Breast epithelium (tissue), 4 donors: ENCODE measurements at regions not wholly inside any gene's neighbourhood (a gene's known extent, or its start where the extent isn't known, plus 50 kb on each side); places are given as distances from the start of the nearest gene placed in this dataset.

Experiments
- DNase-seq, 2 donors: peaks; one replicate each; pipeline ENCODE4 v3.0.0-alpha.2; 2019; ENCODE audit warnings: low spot score in 2 of 2
- H3K27ac ChIP-seq, 2 donors: fragments of 200-600 bp; sonication (generic) in 1 of 2; one replicate each; pipeline ENCODE4 v1.5.1; 2016 to 2019; ENCODE audit warnings: mild to moderate bottlenecking in 1 of 2
- H3K27me3 ChIP-seq, 2 donors: fragments of 200-600 bp; sonication (generic) in 1 of 2; one replicate each; pipeline versions ENCODE4 v1.5.1 to v1.6.0; 2017 to 2019; ENCODE audit warnings: control low read depth in 1 of 2, mild to moderate bottlenecking in 1 of 2
- H3K36me3 ChIP-seq: fragments of 200-600 bp; one replicate; pipeline ENCODE4 v1.5.1; 2019
- H3K4me1 ChIP-seq, 2 donors: fragments of 200-600 bp; sonication (generic); one replicate each; pipeline ENCODE4 v1.5.1; 2016 to 2019; ENCODE audit warnings: control low read depth in 1 of 2
- H3K4me3 ChIP-seq, 3 donors: fragments of 200-600 bp; sonication (generic); 1 replicate in 2 of 3; 2 replicates in 1 of 3; pipeline ENCODE4 v1.5.1; 2016 to 2019; ENCODE audit warnings: mild to moderate bottlenecking in 3 of 3, moderate library complexity in 2 of 3
- H3K9me3 ChIP-seq, 2 donors: fragments of 200-600 bp; sonication (generic) in 1 of 2; one replicate each; pipeline ENCODE4 v1.5.1; 2016 to 2019; ENCODE audit warnings: control low read depth in 1 of 2
- POLR2A ChIP-seq: fragments of 450-650 bp; IDR thresholded peaks from one replicate; pipeline ENCODE4 v1.6.1; 2016; ENCODE audit warnings: antibody characterized with exemption, mild to moderate bottlenecking, moderate library complexity
- POLR2AphosphoS5 ChIP-seq, 3 donors: sonication (generic); formaldehyde crosslinking; IDR thresholded peaks; one replicate each; pipeline ENCODE4 v1.6.1; 2017; ENCODE audit warnings: antibody characterized with exemption in 3 of 3
- intact Hi-C: fragments of 100-400 bp; cut with DNase I; formaldehyde crosslinking; loops from one replicate; pipeline ENCODE4 v1.15.1; 2023; ENCODE audit warnings: low total_unique reads
- TF ChIP-seq, protein P1 (sequence below), 3 donors: fragments of 450-650 bp; IDR thresholded peaks; one replicate each; pipeline ENCODE4 v1.5.1; 2016 to 2017; ENCODE audit warnings: antibody characterized with exemption in 3 of 3, mild to moderate bottlenecking in 3 of 3, moderate library complexity in 3 of 3

DNA sequence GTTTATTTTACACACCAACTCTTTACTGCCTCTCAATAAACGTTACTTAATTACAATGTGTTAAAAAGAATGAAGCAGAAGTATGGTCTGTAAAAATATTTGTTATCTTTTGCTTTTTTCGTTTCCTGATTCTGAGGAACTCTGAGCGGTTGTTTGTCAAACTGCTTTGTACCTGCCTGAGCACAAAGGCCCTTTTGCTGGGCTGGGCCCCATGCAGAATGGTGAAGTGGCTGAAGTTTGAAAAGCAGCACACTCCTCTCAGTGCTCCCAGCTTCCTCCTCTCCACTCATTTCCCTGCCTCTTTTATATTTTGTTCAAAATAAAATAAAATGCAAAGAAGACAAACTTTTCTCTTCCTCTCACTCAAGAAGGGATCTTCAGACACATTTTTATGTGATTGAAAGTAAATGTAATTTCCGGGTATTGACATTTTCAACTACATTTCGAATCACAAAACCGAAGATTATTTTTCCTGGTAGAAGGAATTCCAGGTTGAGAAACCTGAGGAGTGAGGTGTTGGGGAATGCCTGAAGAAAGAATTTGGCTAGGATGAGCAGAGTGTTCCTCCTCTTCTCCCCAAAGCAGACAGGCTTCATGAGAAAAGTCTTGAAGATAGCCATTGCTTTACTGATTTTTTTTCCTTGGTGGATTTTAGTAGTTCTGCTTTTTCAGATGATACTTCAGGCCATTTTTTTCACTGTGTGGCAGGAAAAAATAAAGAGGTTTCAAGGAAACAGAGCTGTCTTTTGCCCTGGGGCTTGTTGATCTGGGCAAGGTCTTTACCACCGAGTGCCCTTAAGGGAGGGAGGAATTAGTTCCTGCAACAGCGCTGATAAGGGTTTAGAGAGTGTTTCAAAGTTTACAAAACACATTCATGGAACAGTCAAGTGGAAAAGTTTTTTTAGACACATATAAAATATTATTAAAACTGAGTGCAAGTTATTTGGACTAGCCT is 229.8 kb downstream of the NFKBIZ start:
- no peaks in the 10 kb centered on the region for H3K9me3 ChIP-seq
- no peaks in the 10 kb centered on the region for H3K36me3 ChIP-seq
- H3K4me1 ChIP-seq, result no peaks in the 10 kb centered on the region
- H3K4me3 ChIP-seq, result no peak overlapping the region
- H3K27ac ChIP-seq, result peak overlapping the region; percentile 39 to 73
- intact Hi-C loops, result no loop called here
- no peaks in the 10 kb centered on the region for H3K27me3 ChIP-seq
- TF ChIP-seq, protein P1, sequence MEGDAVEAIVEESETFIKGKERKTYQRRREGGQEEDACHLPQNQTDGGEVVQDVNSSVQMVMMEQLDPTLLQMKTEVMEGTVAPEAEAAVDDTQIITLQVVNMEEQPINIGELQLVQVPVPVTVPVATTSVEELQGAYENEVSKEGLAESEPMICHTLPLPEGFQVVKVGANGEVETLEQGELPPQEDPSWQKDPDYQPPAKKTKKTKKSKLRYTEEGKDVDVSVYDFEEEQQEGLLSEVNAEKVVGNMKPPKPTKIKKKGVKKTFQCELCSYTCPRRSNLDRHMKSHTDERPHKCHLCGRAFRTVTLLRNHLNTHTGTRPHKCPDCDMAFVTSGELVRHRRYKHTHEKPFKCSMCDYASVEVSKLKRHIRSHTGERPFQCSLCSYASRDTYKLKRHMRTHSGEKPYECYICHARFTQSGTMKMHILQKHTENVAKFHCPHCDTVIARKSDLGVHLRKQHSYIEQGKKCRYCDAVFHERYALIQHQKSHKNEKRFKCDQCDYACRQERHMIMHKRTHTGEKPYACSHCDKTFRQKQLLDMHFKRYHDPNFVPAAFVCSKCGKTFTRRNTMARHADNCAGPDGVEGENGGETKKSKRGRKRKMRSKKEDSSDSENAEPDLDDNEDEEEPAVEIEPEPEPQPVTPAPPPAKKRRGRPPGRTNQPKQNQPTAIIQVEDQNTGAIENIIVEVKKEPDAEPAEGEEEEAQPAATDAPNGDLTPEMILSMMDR (IDR thresholded peaks at IDR 0.05), result no peak
- TF ChIP-seq POLR2AphosphoS5 (IDR thresholded peaks at IDR 0.05) (no peak), POLR2A (no peak)
- DNase-seq, result no peak

DNA sequence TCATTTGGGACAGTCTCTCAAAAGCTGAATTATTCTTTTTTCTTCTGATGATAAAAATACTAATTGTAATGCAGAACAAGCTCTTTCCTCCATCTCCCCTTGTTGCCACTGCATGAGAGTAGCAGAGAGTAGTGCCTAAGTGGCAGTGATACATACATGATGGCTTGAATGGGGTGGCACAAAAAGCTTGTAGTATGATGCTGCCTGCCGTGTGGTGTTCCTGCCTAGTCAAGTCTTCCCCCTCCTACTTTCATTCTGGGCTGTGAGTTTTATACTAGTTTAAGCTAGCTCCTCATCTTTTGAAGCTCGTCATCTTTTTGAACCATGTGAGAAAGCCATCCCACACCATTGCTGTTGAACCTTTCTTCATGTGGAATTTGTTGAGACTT is 230.5 kb downstream of the NFKBIZ start:
- intact Hi-C loops, result no loop called here
- DNase-seq, result no peak
- H3K27ac ChIP-seq, result peak overlapping the region; percentile 39 to 73

GRCh38 chr3:102081572-102082289 is 232.4 kb downstream of the NFKBIZ start:
- Histone ChIP-seq H3K27me3 (no peaks in the 10 kb centered on the region), H3K4me3 (no peak overlapping the region), H3K4me1 (no peaks in the 10 kb centered on the region), H3K27ac (no peak overlapping the region), H3K9me3 (no peaks in the 10 kb centered on the region), H3K36me3 (no peaks in the 10 kb centered on the region)
- intact Hi-C loops, result no loop called here
- TF ChIP-seq, protein P1 (IDR thresholded peaks at IDR 0.05), result no peak
- TF ChIP-seq POLR2A (no peak), POLR2AphosphoS5 (IDR thresholded peaks at IDR 0.05) (no peak)
- DNase-seq, result no peak

More for the DNA sequence above, 230.5 kb downstream of the NFKBIZ start:
- TF ChIP-seq POLR2A, result no peak
- TF ChIP-seq POLR2AphosphoS5 (IDR thresholded peaks at IDR 0.05), result no peak
- TF ChIP-seq, protein P1 (IDR thresholded peaks at IDR 0.05), result no peak
- no peaks in the 10 kb centered on the region for H3K9me3 ChIP-seq
- no peaks in the 10 kb centered on the region for H3K4me1 ChIP-seq
- H3K4me3 ChIP-seq, result no peak overlapping the region
- H3K36me3 ChIP-seq, result no peaks in the 10 kb centered on the region
- H3K27me3 ChIP-seq, result no peaks in the 10 kb centered on the region

DNA sequence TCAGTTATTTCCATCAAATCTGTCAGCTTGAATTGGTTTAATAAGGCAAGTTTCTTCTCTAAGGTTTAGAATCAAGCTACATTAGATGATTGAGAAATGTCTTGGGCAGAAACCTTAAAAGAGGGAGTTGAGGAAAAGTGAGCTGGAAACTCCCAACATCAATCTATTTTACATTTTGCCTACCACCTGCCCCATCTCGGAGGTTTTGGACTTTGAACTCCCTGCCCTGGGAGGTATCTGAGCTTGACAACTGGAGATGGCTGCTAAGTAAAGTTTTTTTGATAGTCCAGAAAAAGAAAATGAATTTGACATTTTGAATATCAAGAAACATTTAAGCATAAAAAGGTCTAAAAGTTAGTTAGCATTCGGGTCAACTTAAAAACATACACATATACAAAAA is 234.2 kb downstream of the NFKBIZ start:
- Histone ChIP-seq H3K36me3 (no peaks in the 10 kb centered on the region), H3K27me3 (no peaks in the 10 kb centered on the region), H3K4me1 (no peaks in the 10 kb centered on the region), H3K27ac (no peak overlapping the region), H3K9me3 (no peaks in the 10 kb centered on the region), H3K4me3 (no peak overlapping the region)
- TF ChIP-seq, protein P1 (IDR thresholded peaks at IDR 0.05), result no peak
- TF ChIP-seq POLR2AphosphoS5 (IDR thresholded peaks at IDR 0.05) (no peak), POLR2A (no peak)
- DNase-seq, result no peak
- intact Hi-C loops, result no loop called here

DNA sequence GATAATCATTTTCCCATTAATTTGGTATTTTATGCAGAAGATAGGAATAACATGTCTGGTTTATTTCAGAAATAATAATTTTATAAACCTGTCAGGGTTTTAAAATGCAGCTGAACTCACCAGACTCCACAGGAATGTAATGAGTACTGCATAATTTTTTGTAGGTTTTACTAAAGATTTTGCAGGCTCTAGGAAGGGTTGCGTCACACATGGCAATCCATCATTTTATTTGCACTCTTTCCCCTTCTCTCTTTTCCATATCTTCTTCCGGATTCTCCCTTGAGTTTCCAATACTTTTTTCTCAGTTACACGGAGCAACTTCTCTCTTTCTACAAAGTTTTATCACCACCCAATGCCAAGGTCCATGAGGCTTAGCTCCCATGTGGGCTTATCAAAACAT is 234.7 kb downstream of the NFKBIZ start:
- intact Hi-C loops, result no loop called here
- H3K36me3 ChIP-seq, result no peaks in the 10 kb centered on the region
- H3K27me3 ChIP-seq, result no peaks in the 10 kb centered on the region
- DNase-seq, result no peak
- H3K4me1 ChIP-seq, result no peaks in the 10 kb centered on the region
- TF ChIP-seq, protein P1 (IDR thresholded peaks at IDR 0.05), result no peak
- TF ChIP-seq POLR2A (no peak), POLR2AphosphoS5 (IDR thresholded peaks at IDR 0.05) (no peak)
- H3K9me3 ChIP-seq, result no peaks in the 10 kb centered on the region
- H3K4me3 ChIP-seq, result no peak overlapping the region
- no peak overlapping the region for H3K27ac ChIP-seq
